Erythroblast (primary cell): ENCODE measurements at regions not wholly inside any gene's neighbourhood (a gene's known extent, or its start where the extent isn't known, plus 50 kb on each side); places are given as distances from the start of the nearest gene placed in this dataset.

ENCODE experiments used
- DNase-seq, 2 experiments: peaks; one replicate each; lab custom pipeline; 2025; lab: John Stamatoyannopoulos, UW
- GATA1 ChIP-seq: IDR thresholded peaks from 2 replicates; pipeline ENCODE4 v1.6.1; 2011; ENCODE audit warnings: low read depth, mild to moderate bottlenecking, control low read depth, low read length, moderate library complexity
- POLR2A ChIP-seq: IDR thresholded peaks from 2 replicates; pipeline ENCODE4 v1.6.1; 2011; ENCODE audit warnings: mild to moderate bottlenecking, low read length

DNA sequence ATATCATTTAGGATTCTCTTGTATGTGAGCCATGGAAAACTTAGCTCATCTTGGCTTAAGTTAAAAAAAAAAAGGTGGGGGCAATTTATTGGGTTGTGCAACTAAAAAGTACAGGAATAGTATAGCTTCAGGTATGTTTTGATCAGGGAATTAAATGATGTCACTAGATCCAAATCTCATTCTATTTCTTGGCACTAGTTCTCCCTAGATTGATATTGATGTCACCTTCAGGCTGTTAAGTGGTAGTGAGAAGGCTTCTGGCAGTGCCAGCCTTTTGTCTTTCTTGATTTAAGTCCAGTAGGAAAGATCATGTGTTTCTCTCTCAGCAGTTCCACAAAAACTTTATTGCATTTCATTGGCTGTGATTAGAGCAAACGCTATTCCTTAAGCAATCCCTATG lies 65.0 kb upstream of the ZBED5 start:
- TF ChIP-seq POLR2A = no peak
- TF ChIP-seq GATA1 = no peak
- no peak for DNase-seq

DNA sequence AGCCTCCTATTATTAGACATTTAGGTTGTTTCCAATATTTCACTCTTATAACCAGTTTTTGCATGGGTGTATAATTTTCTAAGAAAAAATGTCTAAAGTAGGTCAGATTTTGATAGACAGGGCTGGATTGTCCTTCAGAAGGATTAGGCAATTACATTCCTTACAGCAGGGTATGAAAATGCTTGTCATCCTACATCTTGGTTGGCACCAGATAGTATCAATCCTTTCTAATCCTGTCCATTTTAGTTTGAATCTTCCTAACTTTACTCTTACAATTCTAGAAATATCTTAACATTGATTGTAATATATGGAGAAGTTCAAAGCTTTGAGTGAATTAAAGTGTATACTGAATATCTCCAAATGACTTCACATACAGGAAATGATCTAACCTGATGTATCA lies 63.0 kb upstream of the ZBED5 start:
- TF ChIP-seq POLR2A (no peak), GATA1 (no peak)
- no peak for DNase-seq

DNA sequence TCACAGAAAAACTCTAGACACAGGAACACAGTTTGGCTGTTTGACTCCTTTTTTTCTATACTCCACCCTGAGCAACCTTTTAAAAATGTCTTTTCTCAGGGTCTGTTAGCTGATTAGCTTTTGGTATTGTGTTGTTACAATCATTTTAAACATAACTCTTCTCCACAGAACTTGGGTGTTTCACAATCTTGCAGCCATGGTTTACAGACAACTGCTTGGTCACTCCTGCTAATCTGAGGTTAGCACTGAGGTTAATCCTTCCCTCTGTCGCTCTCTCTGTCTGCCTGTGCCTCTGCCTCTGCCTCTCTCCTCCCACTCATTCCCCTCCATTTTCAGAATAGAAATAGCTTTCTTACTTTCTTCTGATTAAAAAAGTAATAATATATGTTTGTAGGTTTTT lies 62.4 kb upstream of the ZBED5 start:
- DNase-seq = peak; percentile 71 to 83
- TF ChIP-seq POLR2A (peak; percentile 32), GATA1 (no peak)

DNA sequence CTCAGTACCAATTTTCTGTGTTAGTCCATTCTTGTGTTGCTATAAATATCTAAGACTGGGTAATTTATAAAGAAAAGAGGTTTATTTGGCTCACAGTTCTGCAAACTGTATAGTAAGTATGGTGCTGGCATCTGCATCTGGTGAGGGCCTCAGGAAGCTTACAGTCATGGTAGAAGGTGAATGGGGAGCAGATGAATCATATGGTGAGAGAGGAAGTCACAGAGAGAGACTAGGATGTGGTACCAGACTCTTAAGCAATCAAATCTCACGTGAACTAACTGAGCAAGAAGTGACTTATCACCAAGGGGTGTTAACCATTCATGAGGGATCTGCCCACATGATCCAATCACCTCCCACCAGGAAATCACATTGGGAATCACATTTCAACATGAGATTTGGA lies 60.8 kb upstream of the ZBED5 start:
- TF ChIP-seq POLR2A = no peak
- no peak for TF ChIP-seq GATA1
- DNase-seq = peak in 1 of 2 experiments; percentile 32

DNA sequence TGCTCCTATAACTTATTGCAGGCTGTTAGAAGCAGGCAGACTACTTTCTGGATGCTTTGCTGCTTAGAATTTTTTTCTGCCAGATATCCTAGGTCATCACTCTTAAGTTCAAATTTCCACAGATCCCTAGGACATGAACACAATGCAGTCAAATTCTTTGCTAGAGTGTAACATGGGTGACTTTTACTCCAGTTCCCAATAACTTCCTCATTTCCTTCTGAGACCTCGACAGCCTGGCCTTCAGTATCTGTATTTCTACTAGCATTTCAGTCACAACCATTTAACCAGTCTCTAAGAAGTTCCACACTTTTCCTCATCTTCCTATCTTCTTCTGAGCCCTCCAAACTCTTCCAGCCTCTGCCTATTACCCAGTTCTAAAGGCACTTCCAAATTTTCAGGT lies 60.4 kb upstream of the ZBED5 start:
- DNase-seq = no peak

DNA sequence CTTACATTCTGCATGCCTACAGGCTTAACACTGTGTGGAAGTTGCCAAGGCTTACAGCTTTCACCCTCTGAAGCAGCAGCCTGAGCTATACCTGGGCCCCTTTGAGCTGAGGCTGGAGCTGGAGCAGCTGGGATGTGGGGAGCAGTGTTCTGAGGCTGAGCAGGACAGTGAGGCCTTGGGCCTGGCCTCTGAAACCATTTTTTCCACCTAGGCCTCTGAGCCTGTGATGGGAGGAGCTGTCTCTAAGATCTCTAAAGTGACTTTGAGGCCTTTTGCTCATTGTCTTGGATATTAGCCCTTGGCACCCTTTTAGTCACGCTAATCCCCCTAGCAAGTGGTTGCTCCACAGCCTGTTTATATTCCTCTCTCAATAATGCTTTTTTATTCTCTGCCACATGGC lies 59.9 kb upstream of the ZBED5 start:
- no peak for TF ChIP-seq GATA1
- TF ChIP-seq POLR2A = no peak
- DNase-seq = no peak

More for the DNA sequence above, 60.4 kb upstream of the ZBED5 start:
- TF ChIP-seq POLR2A (no peak), GATA1 (no peak)

DNA sequence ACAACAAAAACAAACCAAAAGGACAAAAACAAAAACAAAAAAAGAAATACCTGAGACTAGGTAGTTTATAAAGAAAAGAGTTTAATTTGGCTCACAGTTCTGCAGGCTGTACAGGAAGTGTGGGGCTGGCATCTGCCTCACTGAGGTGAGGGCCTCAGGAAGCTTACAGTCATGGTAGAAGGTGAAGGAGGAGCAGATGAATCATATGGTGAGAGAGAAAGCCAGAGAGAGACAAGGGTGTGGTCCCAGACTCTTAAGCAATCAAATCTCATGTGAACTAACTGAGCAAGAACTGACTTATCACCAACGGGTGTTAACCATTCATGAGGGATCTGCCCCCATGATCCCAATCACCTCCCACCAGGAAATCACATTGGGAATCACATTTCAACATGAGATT lies 58.8 kb upstream of the ZBED5 start:
- TF ChIP-seq POLR2A (no peak), GATA1 (no peak)
- peak; percentile 17 to 50 for DNase-seq

DNA sequence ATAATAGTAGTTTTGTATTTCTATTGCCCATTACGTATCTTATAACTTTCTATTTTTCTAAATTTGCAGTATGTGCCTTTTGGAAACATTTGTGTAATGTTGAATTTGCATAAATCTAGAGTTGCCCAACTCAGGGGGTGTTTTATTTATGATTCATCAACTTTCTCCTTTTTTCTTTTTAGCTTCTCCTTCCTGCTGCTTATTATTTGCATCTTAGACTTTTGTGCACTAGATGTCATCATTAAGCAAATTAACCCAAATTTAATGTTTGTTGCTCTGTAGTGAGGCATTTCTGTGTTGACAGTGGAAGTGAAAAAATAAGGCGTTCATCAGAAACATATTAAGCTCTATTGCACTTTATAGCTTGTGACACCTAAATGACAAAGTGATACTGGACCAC lies 56.2 kb upstream of the ZBED5 start:
- TF ChIP-seq POLR2A (no peak), GATA1 (no peak)
- no peak for DNase-seq

DNA sequence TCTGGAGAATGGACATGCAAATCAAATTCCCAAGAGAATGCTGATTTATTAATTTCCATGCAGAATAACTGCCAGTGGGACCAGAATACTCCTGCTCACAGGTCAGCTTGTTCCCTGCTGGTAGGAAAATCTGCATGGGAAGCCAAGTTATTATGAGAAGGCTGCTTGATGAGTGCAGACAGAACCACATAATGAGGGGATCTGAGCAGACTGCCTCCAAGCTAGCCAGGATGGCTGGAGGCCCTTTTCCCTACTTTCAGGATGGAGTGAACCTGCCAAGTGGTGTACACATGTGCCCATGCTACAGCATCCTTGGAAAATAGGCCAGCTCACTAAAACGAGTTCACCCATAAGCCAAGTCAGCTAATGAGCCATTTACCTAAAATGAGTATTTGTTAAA lies 55.2 kb upstream of the ZBED5 start:
- TF ChIP-seq GATA1 = no peak
- TF ChIP-seq POLR2A = no peak
- no peak for DNase-seq

DNA sequence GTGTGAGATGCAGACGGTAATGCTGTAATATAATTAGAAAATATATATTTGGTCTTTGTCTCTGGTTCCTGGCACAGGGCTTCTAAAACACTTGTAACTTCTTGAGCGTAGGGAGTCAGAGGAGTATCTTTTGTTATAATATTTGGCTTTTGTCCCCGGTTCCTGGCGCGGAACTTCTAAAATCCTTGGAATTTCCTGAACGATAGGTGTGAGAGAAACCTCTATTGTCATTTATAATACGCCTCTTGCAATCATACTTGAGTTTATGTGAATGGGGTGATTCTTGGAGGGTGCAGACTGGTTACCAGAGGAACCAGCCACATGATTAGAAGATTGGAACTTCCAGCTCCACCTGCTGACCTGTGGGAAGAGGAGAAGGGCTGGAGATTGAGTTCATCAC lies 54.1 kb upstream of the ZBED5 start:
- no peak for TF ChIP-seq GATA1
- TF ChIP-seq POLR2A = no peak
- DNase-seq = no peak

DNA sequence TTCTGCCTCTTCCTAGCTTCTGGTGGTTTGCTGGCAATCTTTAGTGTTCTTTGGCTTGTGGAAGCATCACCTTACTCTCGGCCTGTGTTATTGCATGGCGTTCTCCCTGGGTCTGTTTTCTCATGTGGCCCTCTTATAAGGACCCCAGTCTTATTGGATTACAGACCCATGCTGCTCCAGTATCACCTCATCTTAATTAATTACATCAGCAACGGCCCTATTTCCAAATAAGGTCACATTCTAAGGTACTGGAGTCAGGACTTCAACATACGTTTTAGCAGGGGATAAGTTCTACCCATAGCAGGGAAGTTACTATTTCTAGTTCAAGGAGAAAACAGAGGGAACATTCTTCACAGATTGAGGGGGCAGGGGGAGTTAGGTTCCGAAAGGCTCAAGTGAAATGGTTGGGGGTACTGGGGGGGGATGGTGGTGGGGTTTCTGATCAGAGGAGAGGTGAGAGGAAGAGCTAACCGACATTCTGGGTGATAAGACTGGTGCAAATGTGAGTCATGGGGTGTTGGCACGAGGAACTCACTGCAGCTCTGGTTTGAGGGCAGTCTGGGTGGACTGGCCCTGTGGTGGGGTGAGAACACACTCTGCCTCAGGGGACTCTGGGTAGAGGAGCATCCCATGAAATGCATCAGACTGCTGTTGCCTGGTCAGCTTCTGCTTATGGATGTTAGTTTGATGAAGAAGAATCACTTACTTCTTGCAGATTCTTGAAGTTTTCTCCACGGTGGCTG lies 51.5 kb upstream of the ZBED5 start:
- TF ChIP-seq GATA1 (no peak), POLR2A (no peak)
- peak; percentile 11 to 40 for DNase-seq

DNA sequence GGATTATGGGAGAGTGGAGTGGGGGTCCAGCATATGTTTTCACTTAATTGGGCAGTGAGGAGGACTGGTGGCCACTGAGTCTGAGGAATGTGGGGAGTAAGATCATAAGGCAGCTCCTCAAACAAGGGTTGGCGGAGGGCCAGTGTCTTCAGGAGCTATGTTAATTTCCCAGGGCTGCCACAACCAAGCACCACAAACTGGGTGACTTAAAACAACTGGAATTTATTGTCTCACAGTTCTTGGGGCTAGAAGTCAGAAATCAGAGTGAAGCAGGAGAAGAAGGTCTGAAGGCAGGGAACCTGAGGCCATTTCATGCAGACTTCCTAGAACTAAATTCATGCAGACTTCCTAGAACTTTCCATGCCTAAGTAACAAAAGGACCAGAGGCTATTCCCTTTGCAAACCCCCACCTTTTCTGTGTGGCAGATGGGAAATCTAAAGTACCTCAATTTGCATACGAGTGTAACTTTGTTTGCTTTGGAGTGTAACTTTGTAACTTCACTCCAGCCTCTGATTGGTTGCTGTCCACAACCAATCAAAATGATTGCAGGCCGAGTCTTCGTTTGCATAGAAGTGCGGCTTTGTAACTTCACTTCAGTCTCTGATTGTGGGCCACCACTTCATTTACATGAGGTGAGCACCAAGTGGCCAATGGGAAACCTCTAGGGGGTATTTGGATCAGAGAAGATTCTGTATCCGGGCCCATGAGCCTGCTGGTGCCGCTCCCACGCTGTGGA lies 50.5 kb upstream of the ZBED5 start:
- DNase-seq = no peak
- TF ChIP-seq GATA1 (no peak), POLR2A (no peak)
